GM19238 (cell line): ENCODE measurements at regions not wholly inside any gene's neighbourhood (a gene's known extent, or its start where the extent isn't known, plus 50 kb on each side); places are given as distances from the start of the nearest gene placed in this dataset.

Source experiments
- DNase-seq: peaks from one replicate; pipeline ENCODE4 v3.0.0; 2011; ENCODE audit warnings: low spot score; ENCODE audit not compliant: insufficient read length

- DNase-seq, result no peak
These were observed 466.8 kb upstream of the BRINP1 start for GRCh38 chr9:119836036-119836435.

- DNase-seq, result no peak
These were observed 464.9 kb upstream of the BRINP1 start for GRCh38 chr9:119834064-119834620.

GRCh38 chr9:119831309-119831708 lies 462.1 kb upstream of the BRINP1 start:
- no peak for DNase-seq

GRCh38 chr9:119829748-119830147 lies 460.5 kb upstream of the BRINP1 start:
- no peak for DNase-seq

GRCh38 chr9:119829186-119829585 lies 460.0 kb upstream of the BRINP1 start:
- DNase-seq, result no peak

GRCh38 chr9:119827526-119827925 lies 458.3 kb upstream of the BRINP1 start:
- no peak for DNase-seq

GRCh38 chr9:119827126-119827525 lies 457.9 kb upstream of the BRINP1 start:
- no peak for DNase-seq

- DNase-seq, result no peak
These were observed 449.6 kb upstream of the BRINP1 start for GRCh38 chr9:119818726-119819435.

GRCh38 chr9:119810645-119811429 lies 441.6 kb upstream of the BRINP1 start:
- no peak for DNase-seq

- DNase-seq, result no peak
These were observed 434.4 kb upstream of the BRINP1 start for GRCh38 chr9:119803679-119804078.

GRCh38 chr9:119802621-119803020 lies 433.4 kb upstream of the BRINP1 start:
- no peak for DNase-seq

GRCh38 chr9:119802133-119802532 lies 432.9 kb upstream of the BRINP1 start:
- no peak for DNase-seq

GRCh38 chr9:119801311-119801710 lies 432.1 kb upstream of the BRINP1 start:
- no peak for DNase-seq

- DNase-seq, result no peak
These were observed 426.2 kb upstream of the BRINP1 start for GRCh38 chr9:119795395-119795794.

- no peak for DNase-seq
These were observed 425.6 kb upstream of the BRINP1 start for GRCh38 chr9:119794836-119795235.

- DNase-seq, result no peak
These were observed 424.0 kb upstream of the BRINP1 start for GRCh38 chr9:119793218-119793617.

GRCh38 chr9:119792242-119792641 lies 423.0 kb upstream of the BRINP1 start:
- no peak for DNase-seq

- DNase-seq, result no peak
These were observed 420.8 kb upstream of the BRINP1 start for GRCh38 chr9:119789987-119790386.

GRCh38 chr9:119788921-119789320 lies 419.7 kb upstream of the BRINP1 start:
- no peak for DNase-seq

GRCh38 chr9:119781886-119782285 lies 412.7 kb upstream of the BRINP1 start:
- no peak for DNase-seq

GRCh38 chr9:119775410-119775809 lies 406.2 kb upstream of the BRINP1 start:
- DNase-seq, result no peak

- DNase-seq, result no peak
These were observed 404.6 kb upstream of the BRINP1 start for GRCh38 chr9:119773823-119774222.

GRCh38 chr9:119771341-119771740 lies 402.1 kb upstream of the BRINP1 start:
- no peak for DNase-seq
